Ovary (tissue), 3 donors: ENCODE measurements at regions not wholly inside any gene's neighbourhood (a gene's known extent, or its start where the extent isn't known, plus 50 kb on each side); places are given as distances from the start of the nearest gene placed in this dataset.

ENCODE experiments used
- EP300 ChIP-seq: sonication (generic); formaldehyde crosslinking; IDR thresholded peaks from one replicate; pipeline ENCODE4 v1.6.1; 2017; ENCODE audit warnings: antibody characterized with exemption
- POLR2A ChIP-seq: fragments of 450-650 bp; IDR thresholded peaks from one replicate; pipeline ENCODE4 v1.6.1; 2017; ENCODE audit warnings: antibody characterized with exemption, mild to moderate bottlenecking, moderate library complexity
- TF ChIP-seq, protein P1 (sequence below), 3 donors: fragments of 450-650 bp in 2 of 3; fragments of 200-600 bp in 1 of 3; IDR thresholded peaks; one replicate each; pipeline versions ENCODE4 v1.5.1 to v1.8.0; 2016 to 2022; ENCODE audit warnings: antibody characterized with exemption in 3 of 3, mild to moderate bottlenecking in 1 of 3
- donor health status: DM: no; HTN: no; CAD: no.

DNA sequence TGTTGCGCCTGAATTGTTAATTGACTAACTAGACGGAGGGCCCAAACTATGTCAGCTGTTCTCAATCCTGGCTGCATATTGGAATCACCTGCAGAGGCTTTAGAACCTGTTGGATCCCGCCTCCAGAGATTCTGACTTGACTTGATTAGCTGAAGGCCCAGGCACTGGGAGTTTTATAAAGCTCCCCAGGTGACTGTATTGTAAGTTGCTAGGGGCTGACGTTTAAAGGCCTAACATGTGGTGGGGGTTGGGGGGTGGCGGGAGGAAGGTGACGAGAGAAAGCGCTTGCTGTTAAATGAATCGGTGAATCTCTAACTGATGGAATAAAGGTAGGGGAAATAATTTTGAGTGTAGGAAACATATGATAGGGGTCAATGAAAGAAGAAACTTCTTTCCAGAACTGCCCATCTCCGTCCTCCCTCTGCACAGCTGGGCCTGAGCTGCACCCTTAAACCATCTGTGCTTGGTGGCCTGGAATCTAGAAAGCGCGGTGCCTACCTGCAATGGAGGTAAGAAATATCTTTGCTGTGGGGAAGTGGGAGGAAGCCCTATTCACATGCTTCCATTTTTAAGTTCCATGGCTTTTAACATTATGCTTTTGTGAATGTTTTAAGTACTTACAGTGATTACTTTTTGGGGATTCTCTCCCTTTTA is 225.0 kb upstream of the FAM3C start:
- no peak for TF ChIP-seq POLR2A
- TF ChIP-seq, protein P1, sequence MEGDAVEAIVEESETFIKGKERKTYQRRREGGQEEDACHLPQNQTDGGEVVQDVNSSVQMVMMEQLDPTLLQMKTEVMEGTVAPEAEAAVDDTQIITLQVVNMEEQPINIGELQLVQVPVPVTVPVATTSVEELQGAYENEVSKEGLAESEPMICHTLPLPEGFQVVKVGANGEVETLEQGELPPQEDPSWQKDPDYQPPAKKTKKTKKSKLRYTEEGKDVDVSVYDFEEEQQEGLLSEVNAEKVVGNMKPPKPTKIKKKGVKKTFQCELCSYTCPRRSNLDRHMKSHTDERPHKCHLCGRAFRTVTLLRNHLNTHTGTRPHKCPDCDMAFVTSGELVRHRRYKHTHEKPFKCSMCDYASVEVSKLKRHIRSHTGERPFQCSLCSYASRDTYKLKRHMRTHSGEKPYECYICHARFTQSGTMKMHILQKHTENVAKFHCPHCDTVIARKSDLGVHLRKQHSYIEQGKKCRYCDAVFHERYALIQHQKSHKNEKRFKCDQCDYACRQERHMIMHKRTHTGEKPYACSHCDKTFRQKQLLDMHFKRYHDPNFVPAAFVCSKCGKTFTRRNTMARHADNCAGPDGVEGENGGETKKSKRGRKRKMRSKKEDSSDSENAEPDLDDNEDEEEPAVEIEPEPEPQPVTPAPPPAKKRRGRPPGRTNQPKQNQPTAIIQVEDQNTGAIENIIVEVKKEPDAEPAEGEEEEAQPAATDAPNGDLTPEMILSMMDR (IDR thresholded peaks at IDR 0.05) = no peak
- no peak for TF ChIP-seq EP300
